WERI-Rb-1 (cell line): ENCODE measurements at regions not wholly inside any gene's neighbourhood (a gene's known extent, or its start where the extent isn't known, plus 50 kb on each side); places are given as distances from the start of the nearest gene placed in this dataset.

Experiments used
- DNase-seq: peaks from one replicate; pipeline ENCODE4 v3.0.0-alpha.2; 2020
- H3K27ac ChIP-seq: fragments of 250-450 bp; sonication (Bioruptor Pico); 2 replicates; pipeline ENCODE4 v1.5.1; 2020; ENCODE audit warnings: mild to moderate bottlenecking, moderate library complexity
- H3K27me3 ChIP-seq: fragments of 250-450 bp; sonication (Bioruptor Pico); 2 replicates; pipeline ENCODE4 v1.5.1; 2021; ENCODE audit warnings: mild to moderate bottlenecking, low read depth, moderate library complexity; ENCODE audit not compliant: insufficient read depth, severe bottlenecking
- H3K36me3 ChIP-seq: fragments of 250-450 bp; sonication (Bioruptor Pico); 2 replicates; pipeline ENCODE4 v1.5.1; 2020; ENCODE audit warnings: mild to moderate bottlenecking, moderate library complexity
- H3K4me3 ChIP-seq: 2 replicates; pipeline ENCODE4 v1.5.1; 2011; ENCODE audit warnings: low read depth, mild to moderate bottlenecking, control low read depth, low read length
- H3K9me3 ChIP-seq: fragments of 250-450 bp; sonication (Bioruptor Pico); 2 replicates; pipeline ENCODE4 v1.5.1; 2021; ENCODE audit warnings: mild to moderate bottlenecking, moderate library complexity; ENCODE audit not compliant: severe bottlenecking
- TF ChIP-seq, protein P1 (sequence below): IDR thresholded peaks from 2 replicates; pipeline ENCODE4 v1.5.1; 2011; ENCODE audit warnings: low read depth, mild to moderate bottlenecking, control low read depth, inconsistent platforms, low read length

GRCh38 chr18:10291568-10291981, 162.9 kb upstream of the APCDD1 start:
- Histone ChIP-seq H3K4me3 (no peak overlapping the region), H3K36me3 (no peaks in the 10 kb centered on the region), H3K27ac (no peak overlapping the region), H3K27me3 (no peaks in the 10 kb centered on the region), H3K9me3 (peaks cover 2% of the 10 kb centered on the region)
- no peak for DNase-seq
- TF ChIP-seq, protein P1, sequence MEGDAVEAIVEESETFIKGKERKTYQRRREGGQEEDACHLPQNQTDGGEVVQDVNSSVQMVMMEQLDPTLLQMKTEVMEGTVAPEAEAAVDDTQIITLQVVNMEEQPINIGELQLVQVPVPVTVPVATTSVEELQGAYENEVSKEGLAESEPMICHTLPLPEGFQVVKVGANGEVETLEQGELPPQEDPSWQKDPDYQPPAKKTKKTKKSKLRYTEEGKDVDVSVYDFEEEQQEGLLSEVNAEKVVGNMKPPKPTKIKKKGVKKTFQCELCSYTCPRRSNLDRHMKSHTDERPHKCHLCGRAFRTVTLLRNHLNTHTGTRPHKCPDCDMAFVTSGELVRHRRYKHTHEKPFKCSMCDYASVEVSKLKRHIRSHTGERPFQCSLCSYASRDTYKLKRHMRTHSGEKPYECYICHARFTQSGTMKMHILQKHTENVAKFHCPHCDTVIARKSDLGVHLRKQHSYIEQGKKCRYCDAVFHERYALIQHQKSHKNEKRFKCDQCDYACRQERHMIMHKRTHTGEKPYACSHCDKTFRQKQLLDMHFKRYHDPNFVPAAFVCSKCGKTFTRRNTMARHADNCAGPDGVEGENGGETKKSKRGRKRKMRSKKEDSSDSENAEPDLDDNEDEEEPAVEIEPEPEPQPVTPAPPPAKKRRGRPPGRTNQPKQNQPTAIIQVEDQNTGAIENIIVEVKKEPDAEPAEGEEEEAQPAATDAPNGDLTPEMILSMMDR = no peak

DNA sequence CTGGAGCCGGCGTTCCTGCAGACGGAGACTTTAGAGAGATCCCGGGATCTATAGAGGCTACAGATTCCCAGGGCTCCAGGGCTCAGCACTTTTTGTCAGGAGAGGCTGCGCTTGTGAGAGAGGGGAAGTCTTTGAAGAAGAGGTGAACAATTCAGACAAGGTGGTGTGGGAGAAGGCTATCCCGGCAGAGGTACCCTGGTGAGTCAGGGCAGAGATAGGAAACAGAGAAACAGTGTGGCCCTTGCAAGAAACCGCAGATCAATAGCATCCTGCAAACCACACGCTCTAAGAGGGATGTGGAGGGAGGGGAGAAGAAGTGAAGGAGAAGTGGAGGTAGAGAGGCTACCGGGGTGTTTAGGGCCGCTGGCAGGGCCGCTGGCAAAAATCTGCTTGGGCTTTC, 160.5 kb upstream of the APCDD1 start:
- no peak overlapping the region for H3K4me3 ChIP-seq
- H3K36me3 ChIP-seq = no peaks in the 10 kb centered on the region
- H3K27ac ChIP-seq = no peak overlapping the region
- H3K27me3 ChIP-seq = no peaks in the 10 kb centered on the region
- DNase-seq = no peak
- TF ChIP-seq, protein P1 = no peak
- H3K9me3 ChIP-seq = no peaks in the 10 kb centered on the region

DNA sequence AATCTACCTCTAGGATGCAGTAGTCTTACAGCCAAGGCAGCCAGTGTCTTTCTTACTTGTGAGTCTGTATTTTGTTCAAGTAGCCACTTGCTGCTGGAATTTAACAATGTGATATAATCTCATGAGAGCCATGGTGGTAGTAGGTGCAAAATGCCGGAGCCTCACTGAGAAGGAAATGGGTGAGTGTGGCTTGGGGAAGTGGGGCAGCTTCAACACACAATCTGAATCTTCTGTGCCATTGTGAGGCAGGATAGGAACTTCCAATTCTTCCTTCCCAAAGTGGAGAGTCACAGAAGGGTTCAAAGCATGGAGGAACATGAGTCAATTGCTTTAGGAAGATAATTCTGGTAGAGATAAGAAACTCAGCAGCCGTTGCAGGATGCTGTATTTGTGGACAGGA, 158.7 kb upstream of the APCDD1 start:
- TF ChIP-seq, protein P1 = no peak

GRCh38 chr18:10296491-10296890, 157.9 kb upstream of the APCDD1 start:
- H3K36me3 ChIP-seq = no peaks in the 10 kb centered on the region
- H3K27me3 ChIP-seq = no peaks in the 10 kb centered on the region
- no peak for DNase-seq
- no peaks in the 10 kb centered on the region for H3K9me3 ChIP-seq
- H3K27ac ChIP-seq = no peak overlapping the region
- H3K4me3 ChIP-seq = no peak overlapping the region
- TF ChIP-seq, protein P1 = no peak

More for the DNA sequence above, 158.7 kb upstream of the APCDD1 start:
- no peak for DNase-seq
- no peaks in the 10 kb centered on the region for H3K9me3 ChIP-seq
- no peaks in the 10 kb centered on the region for H3K27me3 ChIP-seq
- H3K4me3 ChIP-seq = no peak overlapping the region
- H3K27ac ChIP-seq = no peak overlapping the region
- H3K36me3 ChIP-seq = no peaks in the 10 kb centered on the region

DNA sequence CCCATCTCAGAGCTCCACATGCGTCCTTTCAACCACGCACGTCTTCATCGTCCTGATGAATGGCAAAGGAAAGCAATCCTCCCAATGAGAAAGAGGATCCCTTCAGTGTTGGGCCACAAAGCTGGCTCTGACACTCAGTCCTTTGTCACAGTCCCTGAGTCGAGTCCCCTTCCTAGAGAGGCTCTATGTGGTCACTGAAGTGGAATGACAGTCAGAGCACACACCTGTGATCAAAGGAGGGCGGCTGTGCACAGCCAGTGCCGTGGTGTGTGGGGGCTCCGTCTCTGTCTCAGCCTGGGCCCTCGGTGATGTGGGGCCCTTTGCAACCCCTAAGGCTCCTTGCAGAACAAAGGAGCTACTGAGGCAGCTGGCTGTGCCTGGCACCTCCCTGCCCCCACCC, 157.3 kb upstream of the APCDD1 start:
- DNase-seq = no peak
- Histone ChIP-seq H3K9me3 (no peaks in the 10 kb centered on the region), H3K27me3 (no peaks in the 10 kb centered on the region), H3K27ac (no peak overlapping the region), H3K4me3 (no peak overlapping the region), H3K36me3 (no peaks in the 10 kb centered on the region)
- TF ChIP-seq, protein P1 = no peak

DNA sequence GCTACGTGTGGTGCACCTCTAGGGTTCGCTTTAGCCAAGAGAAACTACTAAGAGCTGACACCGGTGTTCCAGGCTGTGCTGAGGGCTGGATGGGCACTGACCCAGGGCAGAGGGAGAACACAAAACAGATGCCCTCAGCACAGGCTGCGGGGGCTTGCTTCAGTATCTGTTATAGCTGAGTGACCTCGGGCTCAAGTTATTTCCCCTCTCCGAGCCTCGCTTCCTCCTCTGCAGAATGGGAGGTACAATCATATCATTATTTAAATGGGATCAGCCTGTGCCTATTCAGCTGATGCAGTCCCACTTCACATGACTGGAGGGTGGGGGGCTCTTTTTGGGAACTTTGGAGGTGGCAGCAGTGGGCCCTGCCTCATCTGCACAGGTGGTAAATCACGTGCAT, 156.1 kb upstream of the APCDD1 start:
- TF ChIP-seq, protein P1 = no peak
- Histone ChIP-seq H3K9me3 (no peaks in the 10 kb centered on the region), H3K27me3 (no peaks in the 10 kb centered on the region), H3K36me3 (no peaks in the 10 kb centered on the region), H3K4me3 (no peak overlapping the region), H3K27ac (no peak overlapping the region)
- DNase-seq = no peak
